Heart left ventricle (tissue), 16 donors: ENCODE measurements at regions not wholly inside any gene's neighbourhood (a gene's known extent, or its start where the extent isn't known, plus 50 kb on each side); places are given as distances from the start of the nearest gene placed in this dataset.

Experiments
- ATAC-seq, 4 donors: fragments of 200-7000 bp; cut with Tn5 transposase; one replicate each; pipeline ENCODE4 v1.9.1; 2020 to 2022; ENCODE audit warnings: moderate library complexity in 4 of 4, mild to moderate bottlenecking in 3 of 4, moderate number of reproducible peaks in 1 of 4
- DNase-seq, 5 donors: peaks; one replicate each; pipeline ENCODE4 v3.0.0-alpha.2; 2020
- H3K27ac ChIP-seq, 12 donors: fragments of 200-600 bp; sonication (generic) in 4 of 12; one replicate each; pipeline versions ENCODE4 v1.5.0 to v1.8.0; 2016 to 2022; ENCODE audit warnings: mild to moderate bottlenecking in 2 of 12
- H3K27me3 ChIP-seq, 9 donors: fragments of 200-600 bp; sonication (generic) in 2 of 9; one replicate each; pipeline versions ENCODE4 v1.5.1 to v1.8.0; 2016 to 2022; ENCODE audit warnings: mild to moderate bottlenecking in 3 of 9
- H3K36me3 ChIP-seq, 9 donors: fragments of 200-600 bp; sonication (generic) in 2 of 9; one replicate each; pipeline versions ENCODE4 v1.5.0 to v1.8.0; 2018 to 2022; ENCODE audit warnings: mild to moderate bottlenecking in 2 of 9
- H3K4me1 ChIP-seq, 12 donors: fragments of 200-600 bp; sonication (generic) in 4 of 12; one replicate each; pipeline versions ENCODE4 v1.5.0 to v1.8.0; 2016 to 2022; ENCODE audit warnings: mild to moderate bottlenecking in 3 of 12
- H3K4me3 ChIP-seq, 12 donors: fragments of 200-600 bp; sonication (generic) in 4 of 12; one replicate each; pipeline versions ENCODE4 v1.5.0 to v1.8.0; 2017 to 2022; ENCODE audit warnings: mild to moderate bottlenecking in 9 of 12, moderate library complexity in 4 of 12
- H3K9me3 ChIP-seq, 12 donors: fragments of 200-600 bp; sonication (generic) in 4 of 12; one replicate each; pipeline versions ENCODE4 v1.5.0 to v1.8.0; 2016 to 2022; ENCODE audit warnings: mild to moderate bottlenecking in 1 of 12
- CTCF ChIP-seq, 12 donors: fragments of 200-600 bp; sonication (generic) in 4 of 12; IDR thresholded peaks; one replicate each; pipeline versions ENCODE4 v1.5.0 to v1.8.0; 2018 to 2022; ENCODE audit warnings: antibody characterized with exemption in 12 of 12, mild to moderate bottlenecking in 5 of 12
- POLR2A ChIP-seq, 2 donors: fragments of 450-650 bp; IDR thresholded peaks; one replicate each; pipeline ENCODE4 v1.6.1; 2017; ENCODE audit warnings: antibody characterized with exemption in 2 of 2, mild to moderate bottlenecking in 2 of 2, moderate library complexity in 2 of 2
- WGBS, 4 donors: extraction: QIAGEN DNeasy Blood & Tissue Kit in 2 of 4; methylation state at CpG; one replicate each; pipeline versions ENCODE4 v1.1.5 to v1.1.7; 2013 to 2018; 5-methylcytosine and 5-hydroxymethylcytosine counted together
- intact Hi-C, 10 donors: fragments of 100-400 bp; cut with DNase I; formaldehyde crosslinking; loops; one replicate each; pipeline versions ENCODE4 v1.11.1 to v1.14.2; 2022
- donor health status: ischemic (EF 13 %, LVEDD 7.1; RV severe dilation, severe dysfunction).
- donor health status: healthy with polysubstance abuse.
- donor health status: DM: no; HTN: yes; CAD: no.
- donor health status: DM: no; HTN: no; CAD: no.
- donor health status: ischemic (EF 25% LVEDD 6.9; RV normal size, moderate dysfunction).
- donor health status: ischemic (EF 25% LVEDD 5.7; RV mildly dilated, moderate dysfunction).
- donor health status: healthy.
- donor health status: DM: yes; HTN: yes; CAD: no.
- donor health status: ischemic (EF 35%, LVEDD 5.7; RV mildly dilated, moderate dysfunction).
- donor health status: nonischemic (EF 11% LVEDD 7.7; RV severe dilation, severe dysfunction).
- donor health status: DM: yes; HTN: yes; CAD: no.
- donor health status: PGD.
- donor health status: ischemic (EF 29% LVEDD 5.4; RV normal size, mild dysfunction).
- donor health status: nonischemic (EF 23%, LVEDD 6.1; RV moderate dilation, normal function).

- H3K27me3 ChIP-seq = no peaks in the 10 kb centered on the region
- no peaks in the 10 kb centered on the region for H3K36me3 ChIP-seq
- DNase-seq = no peak
- TF ChIP-seq POLR2A (IDR thresholded peaks at IDR 0.05) (no peak), CTCF (IDR thresholded peaks at IDR 0.05) (no peak)
- intact Hi-C loops = no loop called here
- no peaks in the 10 kb centered on the region for H3K9me3 ChIP-seq
- H3K4me3 ChIP-seq = no peak overlapping the region
- ATAC-seq = no peak
- H3K4me1 ChIP-seq = no peaks in the 10 kb centered on the region
- no peak overlapping the region for H3K27ac ChIP-seq
- 64 to 78% (median 72%) methylated on average over 3 of the region's 3 CpGs for WGBS, 4 donors
These were observed 1343.7 kb upstream of the GOT2 start for GRCh38 chr16:60077861-60078260.

GRCh38 chr16:60074378-60074777, 1340.3 kb upstream of the GOT2 start:
- no peak for DNase-seq
- H3K4me1 ChIP-seq = no peaks in the 10 kb centered on the region
- H3K36me3 ChIP-seq = no peaks in the 10 kb centered on the region
- WGBS, 4 donors = 85 to 92% (median 91%) methylated on average over 4 of the region's 4 CpGs
- no peak for ATAC-seq
- H3K27me3 ChIP-seq = no peaks in the 10 kb centered on the region
- no peaks in the 10 kb centered on the region for H3K9me3 ChIP-seq
- TF ChIP-seq CTCF (IDR thresholded peaks at IDR 0.05) (no peak), POLR2A (IDR thresholded peaks at IDR 0.05) (no peak)
- H3K27ac ChIP-seq = no peak overlapping the region
- no peak overlapping the region for H3K4me3 ChIP-seq
- intact Hi-C loops = no loop called here

- DNase-seq (no peak), ATAC-seq (no peak)
- H3K9me3 ChIP-seq = no peaks in the 10 kb centered on the region
- no peak overlapping the region for H3K4me3 ChIP-seq
- H3K4me1 ChIP-seq = no peaks in the 10 kb centered on the region
- WGBS, 4 donors = 73 to 83% (median 74%) methylated on average over 4 of the region's 4 CpGs
- no peaks in the 10 kb centered on the region for H3K27me3 ChIP-seq
- intact Hi-C loops = no loop called here
- no peaks in the 10 kb centered on the region for H3K36me3 ChIP-seq
- no peak for TF ChIP-seq CTCF (IDR thresholded peaks at IDR 0.05)
- no peak for TF ChIP-seq POLR2A (IDR thresholded peaks at IDR 0.05)
- H3K27ac ChIP-seq = no peak overlapping the region
These were observed 1339.3 kb upstream of the GOT2 start for GRCh38 chr16:60073376-60073775.

GRCh38 chr16:60064026-60064425, 1329.9 kb upstream of the GOT2 start:
- DNase-seq (no peak), ATAC-seq (no peak)
- H3K27me3 ChIP-seq = no peaks in the 10 kb centered on the region
- no peaks in the 10 kb centered on the region for H3K4me1 ChIP-seq
- no peak overlapping the region for H3K4me3 ChIP-seq
- intact Hi-C loops = no loop called here
- TF ChIP-seq POLR2A (IDR thresholded peaks at IDR 0.05) (no peak), CTCF (IDR thresholded peaks at IDR 0.05) (no peak)
- no peaks in the 10 kb centered on the region for H3K36me3 ChIP-seq
- H3K9me3 ChIP-seq = no peaks in the 10 kb centered on the region
- no peak overlapping the region for H3K27ac ChIP-seq
